Esophagus mucosa (tissue), 1 donor: ENCODE measurements at regions not wholly inside any gene's neighbourhood (a gene's known extent, or its start where the extent isn't known, plus 50 kb on each side); places are given as distances from the start of the nearest gene placed in this dataset.

Experiments
- ATAC-seq: fragments of 200-7000 bp; cut with Tn5 transposase; one replicate; pipeline ENCODE4 v1.9.1; 2020
- donor health status: DM: yes; HTN: yes; CAD: no.

- no peak for ATAC-seq
Measured at GRCh38 chr10:91576096-91576545, 56.8 kb downstream of the PPP1R3C start.

GRCh38 chr10:91575044-91575610 is 57.7 kb downstream of the PPP1R3C start:
- ATAC-seq = no peak

- no peak for ATAC-seq
Measured at GRCh38 chr10:91574236-91574635, 58.6 kb downstream of the PPP1R3C start.

DNA sequence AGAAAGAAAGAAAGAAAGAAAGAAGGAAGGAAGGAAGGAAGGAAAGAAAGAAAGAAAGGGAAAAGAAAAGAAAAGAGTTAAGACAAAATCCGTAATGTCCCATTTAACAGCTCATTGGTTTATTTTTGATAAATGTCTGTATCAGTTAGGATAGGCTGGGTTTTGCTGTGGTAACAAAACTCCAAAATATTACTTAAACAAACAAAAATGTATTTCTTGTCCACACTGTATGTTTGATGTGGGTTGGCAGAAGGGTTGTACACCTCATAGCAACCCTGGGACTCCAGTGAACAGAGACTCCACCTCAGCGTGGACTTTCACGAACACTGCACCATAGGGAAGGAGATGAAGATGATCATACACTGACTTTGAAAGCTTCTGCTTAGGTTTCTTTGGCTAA is 59.6 kb downstream of the PPP1R3C start:
- ATAC-seq = no peak

DNA sequence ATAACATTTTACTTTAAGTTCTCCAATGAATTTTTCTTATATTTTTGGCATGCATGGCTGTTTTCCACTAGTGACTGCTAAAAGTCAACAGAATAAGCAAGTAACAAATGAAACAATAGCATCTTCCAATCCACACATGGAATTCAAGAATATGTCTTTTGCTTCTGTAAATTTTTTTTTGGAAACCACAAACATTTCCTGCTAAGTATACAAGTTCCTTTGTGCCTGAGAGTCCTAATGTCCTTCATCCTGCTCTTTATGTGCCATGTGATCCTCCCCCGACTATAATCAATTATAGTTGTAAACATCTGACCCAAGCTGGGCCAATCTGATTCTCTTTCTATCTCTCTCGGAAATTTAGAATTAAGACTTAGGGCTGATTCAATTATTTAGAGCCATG is 61.2 kb downstream of the PPP1R3C start:
- no peak for ATAC-seq

GRCh38 chr10:91570220-91570619 is 62.7 kb downstream of the PPP1R3C start:
- no peak for ATAC-seq

GRCh38 chr10:91569522-91569921 is 63.3 kb downstream of the PPP1R3C start:
- ATAC-seq = peak; percentile 39

DNA sequence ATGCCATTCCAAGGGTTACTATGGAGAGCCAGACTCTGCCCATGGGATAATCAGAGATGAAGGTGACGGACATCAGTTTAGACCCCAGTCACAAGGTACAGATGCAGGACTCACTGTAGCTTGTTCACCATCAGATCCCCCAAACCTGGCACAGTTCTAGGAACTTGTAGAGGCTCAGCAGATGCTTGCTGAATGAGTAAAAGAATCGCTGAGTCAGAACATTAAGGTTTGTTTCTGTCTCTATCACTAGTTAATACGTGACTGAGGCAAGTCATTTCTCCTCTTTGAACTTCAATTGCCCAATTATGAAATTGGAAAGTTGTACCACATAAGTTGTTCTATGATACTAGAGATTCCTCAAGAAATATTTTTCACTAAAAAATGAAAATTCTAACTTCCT is 65.1 kb downstream of the PPP1R3C start:
- ATAC-seq = peak; percentile 40

DNA sequence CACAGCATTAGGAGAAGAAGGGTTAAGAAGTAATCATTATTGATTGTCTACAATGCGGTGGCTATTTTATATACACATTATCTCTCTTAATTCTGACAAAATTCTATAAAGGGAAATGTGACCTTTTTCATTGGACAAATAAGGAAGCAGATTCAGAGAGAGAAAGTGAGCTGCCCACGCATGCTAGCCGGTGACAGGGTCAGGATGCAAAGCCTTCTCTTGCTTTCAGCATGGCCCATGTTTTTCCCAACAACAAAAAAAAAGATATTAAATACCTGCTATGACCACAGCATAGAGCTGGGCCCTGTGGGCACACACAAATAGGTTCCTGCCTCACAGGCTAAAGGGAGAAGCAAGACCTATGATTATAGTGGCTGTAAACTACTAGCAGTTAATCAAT is 66.8 kb downstream of the PPP1R3C start:
- ATAC-seq = no peak

DNA sequence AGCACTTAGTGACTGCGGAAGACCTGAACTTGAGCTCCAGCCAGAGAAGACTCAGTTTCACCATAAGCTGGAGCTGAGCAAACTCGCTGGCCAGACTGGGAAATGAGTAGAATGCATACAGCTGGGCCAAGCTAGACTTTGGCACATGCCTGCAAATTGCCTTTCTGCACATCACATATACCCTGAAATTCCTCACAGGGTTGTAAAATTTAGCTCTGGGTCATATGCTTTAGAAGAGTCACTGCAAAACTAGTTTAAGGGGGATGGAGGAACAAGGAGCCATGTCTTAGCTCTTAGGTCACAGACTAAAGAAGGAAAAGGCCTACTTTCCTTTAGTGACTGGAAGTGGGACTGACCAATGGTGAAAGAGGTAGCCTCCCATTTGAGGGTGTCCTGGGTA is 67.6 kb downstream of the PPP1R3C start:
- ATAC-seq = peak; percentile 14

DNA sequence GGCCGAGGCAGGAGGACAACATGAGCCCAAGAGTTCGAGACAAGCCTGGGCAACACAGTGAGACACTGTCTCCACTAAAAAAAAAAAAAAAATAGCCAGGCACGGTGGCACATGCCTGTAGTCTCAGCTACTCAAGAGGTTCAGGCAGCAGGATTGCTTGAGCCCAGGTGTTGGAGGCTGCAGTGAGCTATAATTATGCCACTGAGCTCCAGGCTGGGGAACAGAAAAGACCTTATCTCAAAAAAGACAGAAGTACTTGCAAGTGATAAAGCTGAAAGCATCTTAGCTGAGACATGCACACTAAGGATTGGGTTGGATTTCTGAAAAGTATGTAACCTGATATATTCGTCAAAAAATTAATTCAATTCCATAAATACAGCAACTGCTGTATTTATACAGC is 68.4 kb downstream of the PPP1R3C start:
- ATAC-seq = no peak
